ENCODE measurements at regions not wholly inside any gene's neighbourhood (a gene's known extent, or its start where the extent isn't known, plus 50 kb on each side); places are given as distances from the start of the nearest gene placed in this dataset.

- no peak for TF ChIP-seq CTCF (IDR thresholded peaks at IDR 0.05; ENCODE audit: insufficient read depth, low read depth, low read length, missing control alignments)
- no peak overlapping the region for H3K4me3 ChIP-seq (ENCODE audit: low read length)
Measured at GRCh38 chr3:65110661-65111060, 422.9 kb upstream of the ADAMTS9 start.

GRCh38 chr3:65109966-65110500 lies 422.2 kb upstream of the ADAMTS9 start:
- H3K4me3 ChIP-seq (ENCODE audit: low read length) = no peak overlapping the region
- DNase-seq (ENCODE audit: low read depth) = no peak
- no peak for TF ChIP-seq CTCF (IDR thresholded peaks at IDR 0.05; ENCODE audit: insufficient read depth, low read depth, low read length, missing control alignments)

More at GRCh38 chr3:65110661-65111060, 422.9 kb upstream of the ADAMTS9 start:
- DNase-seq (ENCODE audit: low read depth) = no peak

- no peak for TF ChIP-seq CTCF (IDR thresholded peaks at IDR 0.05; ENCODE audit: insufficient read depth, low read depth, low read length, missing control alignments)
Measured at GRCh38 chr3:65107174-65107573, 419.4 kb upstream of the ADAMTS9 start.

GRCh38 chr3:65101450-65101849 lies 413.6 kb upstream of the ADAMTS9 start:
- DNase-seq (ENCODE audit: low read depth) = no peak
- TF ChIP-seq CTCF (IDR thresholded peaks at IDR 0.05; ENCODE audit: insufficient read depth, low read depth, low read length, missing control alignments) = no peak
- no peak overlapping the region for H3K4me3 ChIP-seq (ENCODE audit: low read length)

More at GRCh38 chr3:65107174-65107573, 419.4 kb upstream of the ADAMTS9 start:
- DNase-seq (ENCODE audit: low read depth) = no peak
- no peak overlapping the region for H3K4me3 ChIP-seq (ENCODE audit: low read length)

GRCh38 chr3:65098400-65098799 lies 410.6 kb upstream of the ADAMTS9 start:
- H3K4me3 ChIP-seq (ENCODE audit: low read length) = no peak overlapping the region
- DNase-seq (ENCODE audit: low read depth) = no peak
- TF ChIP-seq CTCF (IDR thresholded peaks at IDR 0.05; ENCODE audit: insufficient read depth, low read depth, low read length, missing control alignments) = no peak

GRCh38 chr3:65096110-65096745 lies 408.4 kb upstream of the ADAMTS9 start:
- DNase-seq (ENCODE audit: low read depth) = no peak
- TF ChIP-seq CTCF (IDR thresholded peaks at IDR 0.05; ENCODE audit: insufficient read depth, low read depth, low read length, missing control alignments) = no peak
- no peak overlapping the region for H3K4me3 ChIP-seq (ENCODE audit: low read length)

- no peak for DNase-seq (ENCODE audit: low read depth)
- H3K4me3 ChIP-seq (ENCODE audit: low read length) = no peak overlapping the region
- no peak for TF ChIP-seq CTCF (IDR thresholded peaks at IDR 0.05; ENCODE audit: insufficient read depth, low read depth, low read length, missing control alignments)
Measured at GRCh38 chr3:65094723-65095122, 406.9 kb upstream of the ADAMTS9 start.
